B cell (primary cell): ENCODE measurements at regions not wholly inside any gene's neighbourhood (a gene's known extent, or its start where the extent isn't known, plus 50 kb on each side); places are given as distances from the start of the nearest gene placed in this dataset.

Experiments used
- ATAC-seq: fragments of 200-7000 bp; cut with Tn5 transposase; one replicate; pipeline ENCODE4 v1.10.0; 2021; ENCODE audit warnings: low read depth, mild to moderate bottlenecking, moderate number of reproducible peaks, moderate library complexity
- CTCF ChIA-PET: fragments of 350-600 bp; sonication (Branson Sonifier 250); formaldehyde crosslinking; loops from one replicate; lab custom pipeline; 2021; ENCODE audit warnings: antibody characterized with exemption, inconsistent platforms; lab: Charles Lee
- POLR2A ChIA-PET: fragments of 350-600 bp; sonication (Branson Sonifier 250); formaldehyde crosslinking; loops from one replicate; lab custom pipeline; 2021; ENCODE audit warnings: antibody characterized with exemption; lab: Charles Lee
- DNase-seq: peaks from one replicate; pipeline ENCODE4 v3.0.0; 2013
- H2AFZ ChIP-seq: 2 replicates; pipeline ENCODE4 v1.6.1; 2012; ENCODE audit warnings: mild to moderate bottlenecking, low read depth, low read length; ENCODE audit not compliant: insufficient read depth, poor library complexity, severe bottlenecking
- H3K27ac ChIP-seq, 2 donors: 1 replicate in 1 of 2; 2 replicates in 1 of 2; pipeline ENCODE4 v1.5.1; 2012 to 2013; ENCODE audit warnings: low read length in 2 of 2, mild to moderate bottlenecking in 2 of 2, moderate library complexity in 1 of 2
- H3K27me3 ChIP-seq, 4 experiments: fragments of 200-600 bp in 1 of 4; sonication (generic) in 1 of 4; replicated peaks in 1 of 4; 1 replicate in 2 of 4; 2 replicates in 2 of 4; pipeline versions ENCODE4 v1.6.1 to v1.7.0; 2013 to 2016; ENCODE audit warnings: low read length in 3 of 4, mild to moderate bottlenecking in 2 of 4, mixed read lengths in 1 of 4, moderate library complexity in 1 of 4; ENCODE audit not compliant: insufficient read depth in 4 of 4, control insufficient read depth in 3 of 4; ENCODE audit errors: control extremely low read depth in 1 of 4
- H3K36me3 ChIP-seq, 2 experiments: replicated peaks in 1 of 2; 1 replicate in 1 of 2; 2 replicates in 1 of 2; pipeline versions ENCODE4 v1.6.1 to v1.7.1; 2013; ENCODE audit warnings: low read length in 1 of 2; ENCODE audit not compliant: insufficient read depth in 2 of 2, control insufficient read depth in 1 of 2; ENCODE audit errors: control extremely low read depth in 1 of 2, extremely low read depth in 1 of 2
- H3K4me1 ChIP-seq, 2 donors: fragments of 200-600 bp in 1 of 2; sonication (generic) in 1 of 2; 1 replicate in 1 of 2; 2 replicates in 1 of 2; pipeline versions ENCODE4 v1.5.1 to v1.6.1; 2013 to 2017; ENCODE audit warnings: low read length in 2 of 2; ENCODE audit not compliant: control insufficient read depth in 2 of 2, insufficient read depth in 2 of 2
- H3K4me2 ChIP-seq: replicated peaks from 2 replicates; pipeline ENCODE3; 2012; ENCODE audit warnings: mild to moderate bottlenecking, low read depth, low read length; ENCODE audit not compliant: poor library complexity, severe bottlenecking
- H3K4me3 ChIP-seq, 5 experiments: fragments of 200-600 bp in 1 of 5; sonication (generic) in 1 of 5; 1 replicate in 3 of 5; 2 replicates in 2 of 5; pipeline versions ENCODE4 v1.5.1 to v1.7.0; 2011 to 2016; ENCODE audit warnings: low read length in 4 of 5, mild to moderate bottlenecking in 4 of 5, low read depth in 2 of 5, control low read depth in 1 of 5, moderate library complexity in 1 of 5; ENCODE audit not compliant: insufficient read depth in 1 of 5; ENCODE audit errors: control extremely low read depth in 1 of 5, extremely low read depth in 1 of 5
- H3K79me2 ChIP-seq: fragments of 200-600 bp; sonication (generic); one replicate; pipeline ENCODE4 v1.6.0; 2016; ENCODE audit warnings: low read length; ENCODE audit not compliant: control insufficient read depth, insufficient read depth
- H3K9ac ChIP-seq: fragments of 200-600 bp; sonication (generic); 2 replicates; pipeline ENCODE4 v1.6.1; 2017; ENCODE audit warnings: mild to moderate bottlenecking, low read length, moderate library complexity
- H3K9me3 ChIP-seq, 3 donors: one replicate each; pipeline versions ENCODE4 v1.6.1 to v1.7.1; 2013; ENCODE audit warnings: low read length in 2 of 3; ENCODE audit not compliant: control insufficient read depth in 2 of 3, insufficient read depth in 1 of 3; ENCODE audit errors: control extremely low read depth in 1 of 3
- H4K20me1 ChIP-seq: 2 replicates; pipeline ENCODE4 v1.6.0; 2012; ENCODE audit warnings: mild to moderate bottlenecking, low read length; ENCODE audit not compliant: insufficient read depth, control insufficient read depth, poor library complexity, severe bottlenecking
- H3K27ac Mint-ChIP-seq: one replicate; pipeline ENCODE4 v1.8.0; 2021; ENCODE audit warnings: mixed read lengths
- H3K27me3 Mint-ChIP-seq: one replicate; pipeline ENCODE4 v1.8.0; 2021; ENCODE audit warnings: mixed read lengths
- H3K4me1 Mint-ChIP-seq: one replicate; pipeline ENCODE4 v1.8.0; 2021; ENCODE audit warnings: mixed read lengths
- H3K4me3 Mint-ChIP-seq: one replicate; pipeline ENCODE4 v1.8.0; 2021; ENCODE audit warnings: mixed read lengths
- H3K9me3 Mint-ChIP-seq: one replicate; pipeline ENCODE4 v1.8.0; 2022; ENCODE audit warnings: mixed read lengths; ENCODE audit not compliant: insufficient read depth
- CTCF ChIP-seq: fragments of 200-600 bp; IDR thresholded peaks from one replicate; pipeline ENCODE4 v1.8.0; 2022; ENCODE audit warnings: antibody characterized with exemption, mild to moderate bottlenecking
- EZH2 ChIP-seq: IDR thresholded peaks from 2 replicates; pipeline ENCODE4 v1.6.1; 2012; ENCODE audit warnings: borderline replicate concordance, low read depth, mild to moderate bottlenecking, moderate library complexity, low read length; ENCODE audit not compliant: insufficient read depth, poor library complexity, severe bottlenecking
- WGBS: methylation state at CpG from one replicate; pipeline ENCODE4 v1.1.5; 2013; ENCODE audit warnings: missing lambda C conversion rate; ENCODE audit not compliant: insufficient coverage; 5-methylcytosine and 5-hydroxymethylcytosine counted together
- intact Hi-C: fragments of 100-400 bp; cut with micrococcal nuclease; formaldehyde crosslinking; loops from one replicate; pipeline ENCODE4 v1.10.0; 2022

- Histone ChIP-seq H3K27me3 (no peaks in the 10 kb centered on the region), H3K9me3 (no peaks in the 10 kb centered on the region), H3K4me1 (no peaks in the 10 kb centered on the region), H3K36me3 (no peaks in the 10 kb centered on the region), H4K20me1 (no peaks in the 10 kb centered on the region), H3K4me2 (no peak overlapping the region), H3K79me2 (no peaks in the 10 kb centered on the region), H3K27ac (no peak overlapping the region), H2AFZ (no peak overlapping the region), H3K4me3 (no peak overlapping the region), H3K9ac (no peak overlapping the region)
- intact Hi-C loops = no loop called here
- Mint-ChIP-seq H3K4me3 (no peak overlapping the region), H3K4me1 (no peaks in the 10 kb centered on the region), H3K9me3 (peaks cover 2% of the 10 kb centered on the region), H3K27ac (no peak overlapping the region), H3K27me3 (no peaks in the 10 kb centered on the region)
- no peak for TF ChIP-seq CTCF
- TF ChIP-seq EZH2 = no peak
- ChIA-PET CTCF (no interaction called here), POLR2A (no interaction called here)
- ATAC-seq = no peak
- no peak for DNase-seq
- WGBS = 95% methylated on average over 3 of the region's 5 CpGs
Measured at GRCh38 chr13:109395014-109395413, 391.4 kb downstream of the IRS2 start.

GRCh38 chr13:109394311-109394988 lies 391.9 kb downstream of the IRS2 start:
- Mint-ChIP-seq H3K4me1 (no peaks in the 10 kb centered on the region), H3K27me3 (no peaks in the 10 kb centered on the region), H3K4me3 (no peak overlapping the region), H3K9me3 (peaks cover 2% of the 10 kb centered on the region), H3K27ac (no peak overlapping the region)
- no peak overlapping the region for H3K4me3 ChIP-seq
- no peaks in the 10 kb centered on the region for H3K9me3 ChIP-seq
- no peaks in the 10 kb centered on the region for H3K27me3 ChIP-seq
- ChIA-PET POLR2A (no interaction called here), CTCF (interaction anchor here (0.5 kb wide), 1 partner anchor 12 kb away, joined by 3 read pairs; no protein-coding TSS in a partner anchor)
- ATAC-seq (no peak), DNase-seq (no peak)
- no peaks in the 10 kb centered on the region for H3K79me2 ChIP-seq
- H3K9ac ChIP-seq = no peak overlapping the region
- H3K36me3 ChIP-seq = no peaks in the 10 kb centered on the region
- H4K20me1 ChIP-seq = no peaks in the 10 kb centered on the region
- no peak overlapping the region for H2AFZ ChIP-seq
- no peak overlapping the region for H3K27ac ChIP-seq
- no peak overlapping the region for H3K4me2 ChIP-seq
- TF ChIP-seq EZH2 (no peak), CTCF (no peak)
- no peaks in the 10 kb centered on the region for H3K4me1 ChIP-seq
- WGBS = 97% methylated on average over 8 of the region's 8 CpGs
- intact Hi-C loops = no loop called here
